SU-DHL-6 (cell line): ENCODE measurements at regions not wholly inside any gene's neighbourhood (a gene's known extent, or its start where the extent isn't known, plus 50 kb on each side); places are given as distances from the start of the nearest gene placed in this dataset.

ENCODE experiments used
- CTCF ChIP-seq: fragments of 200-600 bp; sonication (generic); IDR thresholded peaks from one replicate; pipeline ENCODE4 v1.5.1; 2017; ENCODE audit warnings: antibody characterized with exemption, mild to moderate bottlenecking, low read length, moderate library complexity; ENCODE audit not compliant: insufficient read depth, poor library complexity, severe bottlenecking
- EZH2phosphoT487 ChIP-seq: fragments of 200-600 bp; sonication (generic), shearing (Covaris generic); conservative IDR thresholded peaks from 2 replicates; pipeline ENCODE4 v1.6.1; 2018; ENCODE audit warnings: mild to moderate bottlenecking, antibody characterized with exemption, low read length, moderate library complexity, mixed read lengths

DNA sequence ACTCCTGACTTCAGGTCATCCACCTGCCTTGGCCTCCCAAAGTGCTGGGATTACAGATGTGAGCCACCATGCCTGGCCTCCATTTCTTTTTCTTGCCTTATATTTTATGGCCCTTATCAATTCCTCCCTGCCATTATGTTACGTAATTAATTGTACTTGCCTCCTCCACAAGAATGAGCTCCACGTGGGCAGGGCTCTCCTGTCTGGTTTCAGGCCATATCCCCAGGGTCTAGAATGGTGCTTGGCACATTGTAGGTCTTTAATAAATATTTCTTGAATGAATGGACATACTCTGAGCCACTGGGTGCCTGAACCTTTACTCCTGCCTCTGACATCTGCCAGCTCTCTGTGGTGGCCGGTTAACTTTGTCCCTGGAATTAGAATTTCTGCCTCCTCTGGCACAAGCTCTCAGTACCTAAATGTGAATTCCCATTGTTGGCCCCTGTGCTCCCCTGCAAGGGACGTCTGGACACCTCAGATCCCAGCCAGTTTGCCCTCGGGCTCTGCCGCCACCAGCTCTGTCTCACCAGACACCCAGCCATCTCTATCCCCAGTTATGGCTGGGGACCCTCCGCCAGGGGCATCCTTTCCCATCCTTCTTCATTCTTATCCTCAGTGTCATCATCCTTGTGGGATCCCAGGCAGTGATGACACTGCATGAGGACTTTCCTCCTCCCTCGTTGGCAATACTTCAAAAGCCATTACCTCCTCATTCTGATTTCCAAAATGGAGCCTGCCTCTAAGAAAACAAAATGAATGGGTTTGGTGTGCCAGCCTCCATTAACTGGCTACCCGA lies 165.6 kb upstream of the SMAD3 start:
- no peak for TF ChIP-seq CTCF
- TF ChIP-seq EZH2phosphoT487, result no peak
